Body of pancreas (tissue), 4 donors: ENCODE measurements at regions not wholly inside any gene's neighbourhood (a gene's known extent, or its start where the extent isn't known, plus 50 kb on each side); places are given as distances from the start of the nearest gene placed in this dataset.

ENCODE experiments used
- ATAC-seq: fragments of 150-250 bp; one replicate; pipeline ENCODE4 v1.9.1; 2016
- DNase-seq, 4 donors: peaks; one replicate each; pipeline ENCODE4 v3.0.0-alpha.2; 2019
- H3K27ac ChIP-seq, 4 donors: fragments of 200-600 bp; sonication (generic); 1 replicate in 3 of 4; 2 replicates in 1 of 4; pipeline versions ENCODE4 v1.5.1 to v1.6.1; 2016 to 2019; ENCODE audit warnings: mild to moderate bottlenecking in 1 of 4, mixed read lengths in 1 of 4, moderate library complexity in 1 of 4
- H3K27me3 ChIP-seq, 2 donors: fragments of 200-600 bp; sonication (generic); one replicate each; pipeline ENCODE4 v1.6.0; 2016; ENCODE audit warnings: mild to moderate bottlenecking in 1 of 2
- H3K36me3 ChIP-seq, 2 donors: fragments of 200-600 bp; sonication (generic); replicated peaks in 1 of 2; 2 replicates each; pipeline ENCODE4 v1.5.1; 2016; ENCODE audit warnings: low read depth in 2 of 2; ENCODE audit not compliant: insufficient read depth in 1 of 2
- H3K4me1 ChIP-seq: fragments of 200-600 bp; sonication (generic); one replicate; pipeline ENCODE4 v1.6.0; 2016
- H3K4me3 ChIP-seq, 2 donors: fragments of 200-600 bp; sonication (generic); 1 replicate in 1 of 2; 2 replicates in 1 of 2; pipeline ENCODE4 v1.5.1; 2016 to 2019
- H3K9me3 ChIP-seq, 3 donors: fragments of 200-600 bp; sonication (generic); 1 replicate in 2 of 3; 2 replicates in 1 of 3; pipeline ENCODE4 v1.5.1; 2016
- CTCF ChIP-seq, 7 experiments: fragments of 450-650 bp in 4 of 7; fragments of 200-600 bp in 3 of 7; sonication (generic) in 3 of 7; IDR thresholded peaks; one replicate each; pipeline ENCODE4 v1.5.1; 2016 to 2019; ENCODE audit warnings: antibody characterized with exemption in 7 of 7
- POLR2A ChIP-seq, 3 donors: fragments of 450-650 bp; IDR thresholded peaks; one replicate each; pipeline ENCODE4 v1.6.1; 2016; ENCODE audit warnings: antibody characterized with exemption in 3 of 3, mild to moderate bottlenecking in 2 of 3
- WGBS, 2 donors: methylation state at CpG; one replicate each; pipeline ENCODE4 v1.1.5; 2017; 5-methylcytosine and 5-hydroxymethylcytosine counted together
- intact Hi-C: fragments of 100-400 bp; cut with DNase I; formaldehyde crosslinking; loops from one replicate; pipeline ENCODE4 v1.15.1; 2023

- WGBS, 2 donors: 54 to 63% methylated on average over 11 to 12 of the region's 12 CpGs
- no peaks in the 10 kb centered on the region for H3K9me3 ChIP-seq
- no peak overlapping the region for H3K27ac ChIP-seq
- no peak for TF ChIP-seq POLR2A (IDR thresholded peaks at IDR 0.05)
- no peak for TF ChIP-seq CTCF (IDR thresholded peaks at IDR 0.05)
- no peaks in the 10 kb centered on the region for H3K4me1 ChIP-seq
- no peaks in the 10 kb centered on the region for H3K36me3 ChIP-seq
- no peak overlapping the region for H3K4me3 ChIP-seq
- intact Hi-C loops: no loop called here
- no peaks in the 10 kb centered on the region for H3K27me3 ChIP-seq
- ATAC-seq (no peak), DNase-seq (no peak)
These were observed 96.1 kb upstream of the THY1 start for GRCh38 chr11:119518746-119519730.

- H3K36me3 ChIP-seq: no peaks in the 10 kb centered on the region
- no peak overlapping the region for H3K4me3 ChIP-seq
- 79 to 85% methylated on average over 12 of the region's 12 CpGs for WGBS, 2 donors
- DNase-seq (no peak), ATAC-seq (no peak)
- H3K4me1 ChIP-seq: no peaks in the 10 kb centered on the region
- TF ChIP-seq POLR2A (IDR thresholded peaks at IDR 0.05) (no peak), CTCF (IDR thresholded peaks at IDR 0.05) (no peak)
- no peak overlapping the region for H3K27ac ChIP-seq
- no peaks in the 10 kb centered on the region for H3K9me3 ChIP-seq
- H3K27me3 ChIP-seq: no peaks in the 10 kb centered on the region
- intact Hi-C loops: no loop called here
These were observed 92.9 kb upstream of the THY1 start for GRCh38 chr11:119515771-119516400.

GRCh38 chr11:119513806-119514170 is 90.8 kb upstream of the THY1 start:
- DNase-seq: no peak
- H3K4me3 ChIP-seq: no peak overlapping the region
- TF ChIP-seq CTCF (IDR thresholded peaks at IDR 0.05) (no peak), POLR2A (IDR thresholded peaks at IDR 0.05) (no peak)
- 69 to 74% methylated on average over 4 to 5 of the region's 5 CpGs for WGBS, 2 donors
- no peaks in the 10 kb centered on the region for H3K4me1 ChIP-seq
- intact Hi-C loops: no loop called here
- H3K36me3 ChIP-seq: no peaks in the 10 kb centered on the region
- no peaks in the 10 kb centered on the region for H3K9me3 ChIP-seq
- no peaks in the 10 kb centered on the region for H3K27me3 ChIP-seq
- no peak for ATAC-seq
- H3K27ac ChIP-seq: no peak overlapping the region

- DNase-seq (no peak), ATAC-seq (no peak)
- no peaks in the 10 kb centered on the region for H3K9me3 ChIP-seq
- no peak overlapping the region for H3K27ac ChIP-seq
- H3K36me3 ChIP-seq: no peaks in the 10 kb centered on the region
- no peaks in the 10 kb centered on the region for H3K4me1 ChIP-seq
- H3K4me3 ChIP-seq: no peak overlapping the region
- no peak for TF ChIP-seq POLR2A (IDR thresholded peaks at IDR 0.05)
- no peak for TF ChIP-seq CTCF (IDR thresholded peaks at IDR 0.05)
- intact Hi-C loops: no loop called here
- no peaks in the 10 kb centered on the region for H3K27me3 ChIP-seq
- WGBS, 2 donors: 55 to 62% methylated on average over 11 to 12 of the region's 12 CpGs
These were observed 90.3 kb upstream of the THY1 start for GRCh38 chr11:119513131-119513805.
